LHCN-M2 (cell line): ENCODE measurements at regions not wholly inside any gene's neighbourhood (a gene's known extent, or its start where the extent isn't known, plus 50 kb on each side); places are given as distances from the start of the nearest gene placed in this dataset.

ENCODE experiments used
- DNase-seq: peaks from one replicate; pipeline ENCODE4 v3.0.0-alpha.2; 2012; ENCODE audit warnings: low read depth

- peak; percentile 65 for DNase-seq
Measured at GRCh38 chr5:68534131-68534940, 318.8 kb downstream of the PIK3R1 start.

DNA sequence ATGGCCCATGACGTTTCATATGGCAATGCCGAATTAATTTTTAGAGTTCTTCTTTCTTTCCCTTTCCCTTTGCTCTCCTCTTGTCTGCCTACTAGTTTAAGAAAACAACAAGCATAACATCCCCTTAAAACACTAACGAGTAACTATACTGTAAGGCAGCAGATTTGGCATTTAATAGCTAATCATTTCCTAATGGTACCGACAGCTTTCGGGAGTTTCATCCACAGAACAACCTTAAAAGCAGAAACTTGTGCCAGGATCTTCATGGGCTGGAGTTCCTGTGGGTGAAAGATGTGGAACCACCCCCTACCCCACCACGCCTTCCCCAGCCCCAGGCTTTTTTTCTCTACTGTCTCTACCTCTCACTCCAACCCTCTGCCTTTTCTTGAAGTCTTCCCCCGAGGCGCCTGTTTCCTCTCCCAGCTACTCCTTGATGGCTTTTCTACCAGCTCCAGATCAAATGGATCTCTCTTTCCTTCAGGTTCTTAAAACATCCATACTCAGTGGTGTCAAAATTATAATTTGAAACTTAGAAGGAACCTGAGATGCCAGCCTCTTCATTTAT is 319.5 kb downstream of the PIK3R1 start:
- no peak for DNase-seq

GRCh38 chr5:68538814-68539420 is 323.4 kb downstream of the PIK3R1 start:
- DNase-seq: no peak

DNA sequence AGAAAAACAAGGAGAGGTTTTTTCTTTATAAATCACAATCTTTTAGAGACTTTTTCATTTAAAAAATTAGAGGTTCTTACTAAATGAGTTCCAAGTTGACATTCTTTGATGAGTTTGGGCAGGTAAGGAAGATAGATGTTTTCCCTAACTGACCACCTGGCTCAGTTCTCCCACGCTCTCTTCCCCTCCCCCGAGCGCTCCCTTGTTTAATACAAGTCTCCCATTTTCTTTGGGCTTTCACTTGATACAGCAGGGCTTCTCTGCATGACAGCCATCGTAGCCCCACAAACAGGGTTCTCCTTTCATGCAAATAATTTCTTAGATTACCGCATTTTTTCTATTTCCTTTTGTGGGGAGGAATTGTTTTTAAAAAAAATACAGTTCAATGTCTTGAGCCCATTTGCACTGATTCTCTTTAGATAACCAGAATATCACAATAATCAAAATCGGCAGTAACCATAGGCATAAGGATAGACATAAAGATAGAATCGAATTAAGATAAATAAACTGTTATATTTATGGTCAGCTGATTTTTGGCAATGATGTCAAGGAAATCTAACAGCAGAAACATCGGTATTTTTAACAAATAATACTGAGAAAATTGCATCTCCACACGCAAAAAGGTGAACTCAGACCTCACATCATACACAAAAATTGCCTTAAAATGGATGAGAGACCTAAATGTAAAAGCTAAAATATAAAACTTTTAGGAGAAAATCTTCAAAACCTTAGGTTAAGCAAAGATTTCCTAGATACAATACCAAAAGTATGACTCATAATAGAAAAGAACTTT is 325.4 kb downstream of the PIK3R1 start:
- DNase-seq: no peak

- DNase-seq: peak; percentile 54
Measured at GRCh38 chr5:68542207-68542606, 326.7 kb downstream of the PIK3R1 start.

DNA sequence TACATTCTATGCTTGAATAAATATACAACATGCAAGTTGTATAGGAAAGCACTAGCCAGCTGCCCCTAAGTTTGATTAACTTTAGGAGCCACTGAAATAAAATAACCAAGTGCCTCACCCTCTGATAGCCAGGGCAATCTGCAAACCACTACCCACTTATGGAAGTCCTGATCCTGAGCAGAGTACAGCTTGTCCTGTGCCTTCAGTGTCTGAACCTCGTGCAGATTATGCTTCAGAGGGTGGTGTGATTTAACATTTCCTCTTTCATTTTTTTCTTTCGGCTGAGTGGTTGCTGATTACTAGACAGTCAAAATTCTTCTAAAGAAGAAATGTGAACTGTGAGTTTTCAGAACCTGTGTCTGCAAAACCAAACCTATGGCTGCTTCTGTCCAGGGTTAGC is 327.7 kb downstream of the PIK3R1 start:
- DNase-seq: no peak

GRCh38 chr5:68544091-68544647 is 328.6 kb downstream of the PIK3R1 start:
- DNase-seq: no peak

GRCh38 chr5:68544648-68545552 is 329.3 kb downstream of the PIK3R1 start:
- DNase-seq: peak; percentile 64

- no peak for DNase-seq
Measured at GRCh38 chr5:68545636-68546295, 330.2 kb downstream of the PIK3R1 start.

- no peak for DNase-seq
Measured at GRCh38 chr5:68547056-68547455, 331.5 kb downstream of the PIK3R1 start.

DNA sequence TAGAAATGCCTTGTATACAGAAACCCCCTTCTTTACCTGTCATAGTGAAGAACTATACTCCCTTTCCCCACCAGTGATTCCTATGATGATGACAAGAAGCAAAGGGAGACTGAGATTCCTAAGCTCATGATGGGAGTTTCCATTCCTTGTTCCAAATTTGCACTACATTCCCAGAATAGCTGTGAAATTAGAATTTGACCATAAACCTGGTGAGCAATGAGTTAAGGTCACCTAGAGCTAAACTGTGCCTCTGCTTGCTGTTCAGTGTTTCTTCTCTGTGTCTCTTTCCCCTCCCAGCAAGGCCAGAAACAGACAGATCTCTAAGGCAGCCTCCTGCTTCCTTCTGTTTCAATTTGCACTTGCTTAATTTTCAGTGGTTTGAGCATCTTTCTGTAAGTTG is 332.1 kb downstream of the PIK3R1 start:
- DNase-seq: no peak

- peak; percentile 90 for DNase-seq
Measured at GRCh38 chr5:68548959-68549676, 333.6 kb downstream of the PIK3R1 start.

DNA sequence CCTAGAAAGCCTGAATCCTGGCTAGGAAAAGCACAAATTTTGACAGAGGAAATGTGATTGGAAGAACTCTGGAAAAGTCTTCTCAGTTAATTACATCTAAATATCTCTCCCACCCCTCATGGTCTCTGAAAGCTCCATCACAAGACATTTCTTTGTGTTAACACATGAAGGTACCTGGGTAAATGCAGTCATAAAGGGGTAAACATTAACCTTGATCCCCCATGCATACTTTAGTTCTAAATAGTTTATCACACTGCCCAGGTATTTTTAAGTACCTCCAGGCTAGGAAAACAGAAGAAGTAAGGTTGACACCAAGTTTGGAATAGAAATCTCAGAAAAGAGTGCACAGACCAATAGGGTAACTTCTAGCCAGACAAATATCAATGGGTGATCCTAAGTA is 334.5 kb downstream of the PIK3R1 start:
- no peak for DNase-seq

GRCh38 chr5:68551436-68551835 is 335.9 kb downstream of the PIK3R1 start:
- no peak for DNase-seq

DNA sequence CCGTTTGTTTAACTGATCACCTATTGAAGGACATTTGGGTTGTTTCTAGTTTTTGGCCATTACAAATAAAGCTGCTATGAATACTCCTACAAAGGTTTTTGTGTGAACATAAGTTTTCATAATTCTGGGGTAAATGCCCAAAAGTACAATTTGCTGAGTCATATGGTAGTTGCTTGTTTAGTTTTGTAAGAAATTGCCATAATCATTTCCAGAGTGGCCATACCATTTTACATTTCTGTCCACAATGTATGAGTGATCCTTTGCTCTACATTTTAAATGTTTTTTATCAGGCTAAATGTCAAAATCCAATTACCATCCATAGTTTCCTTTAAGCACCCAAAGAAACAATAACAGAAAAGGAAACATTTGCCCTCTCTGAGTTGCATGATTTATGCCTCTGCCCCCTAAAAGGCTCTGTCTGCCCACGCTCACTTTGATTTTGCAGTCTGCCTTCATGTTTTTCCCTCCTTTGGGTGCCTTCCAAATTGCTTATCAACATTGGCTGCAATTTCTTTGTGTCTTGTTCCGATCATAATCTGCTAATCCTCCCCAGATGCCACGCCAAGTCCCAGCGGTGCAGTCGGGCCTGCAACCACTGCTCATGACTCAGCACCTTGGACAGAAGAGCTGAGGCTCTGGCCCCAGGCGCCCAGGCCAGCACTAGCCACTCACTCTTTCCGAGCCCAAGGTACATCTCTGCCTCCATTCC is 339.2 kb downstream of the PIK3R1 start:
- peak; percentile 36 for DNase-seq

GRCh38 chr5:68555907-68556681 is 340.5 kb downstream of the PIK3R1 start:
- DNase-seq: no peak

DNA sequence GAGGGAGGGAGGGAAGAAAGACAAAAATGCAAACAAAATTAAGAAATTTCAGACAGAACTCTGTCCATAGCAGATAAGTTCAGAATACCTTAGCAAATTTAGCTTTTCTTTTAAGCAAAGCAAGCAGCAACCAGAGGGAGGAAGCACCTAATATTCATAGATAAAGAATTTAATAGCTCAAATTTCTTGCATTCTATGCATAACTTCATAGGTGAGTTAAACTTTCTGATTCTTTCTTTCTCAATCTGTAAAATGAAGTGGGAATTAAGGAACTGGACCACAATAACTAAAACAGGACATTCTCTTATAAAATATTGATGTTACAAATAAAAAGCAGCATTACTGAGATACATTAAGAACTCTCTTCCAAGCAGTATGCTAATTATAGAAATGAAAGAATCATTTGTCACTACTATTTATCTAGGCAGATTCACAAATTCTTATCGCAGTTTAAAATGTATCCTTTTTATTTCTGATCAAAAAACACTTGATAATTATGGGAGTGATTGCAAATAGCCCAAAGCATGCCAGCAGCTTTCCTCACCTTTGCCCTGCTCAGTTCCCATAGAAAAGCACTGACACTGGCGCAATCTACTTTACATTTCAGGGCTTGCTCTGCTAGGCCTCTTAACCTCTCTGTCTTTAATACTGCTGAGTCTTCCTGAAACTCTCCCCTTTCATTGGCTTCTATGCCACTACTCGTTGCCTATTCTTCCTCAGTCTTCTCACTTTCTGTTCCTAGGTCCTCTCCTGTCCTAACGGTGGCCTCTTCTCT is 341.8 kb downstream of the PIK3R1 start:
- DNase-seq: no peak
